ENCODE measurements at regions not wholly inside any gene's neighbourhood (a gene's known extent, or its start where the extent isn't known, plus 50 kb on each side); places are given as distances from the start of the nearest gene placed in this dataset.
A peak's percentile ranks its signal among the peaks of the same experiment; 100 is the strongest.

GRCh38 chr7:54810401-54810800 lies 51.4 kb upstream of the SEC61G start:
- no peak for DNase-seq

GRCh38 chr7:54811041-54811845 lies 52.2 kb upstream of the SEC61G start:
- no peak for DNase-seq

- no peak for DNase-seq
Observed at GRCh38 chr7:54811846-54812254, 52.8 kb upstream of the SEC61G start.

GRCh38 chr7:54812756-54813322 lies 53.8 kb upstream of the SEC61G start:
- no peak for DNase-seq

GRCh38 chr7:54813398-54813797 lies 54.4 kb upstream of the SEC61G start:
- DNase-seq: no peak

GRCh38 chr7:54814401-54814800 lies 55.4 kb upstream of the SEC61G start:
- no peak for DNase-seq

GRCh38 chr7:54817152-54817551 lies 58.1 kb upstream of the SEC61G start:
- no peak for DNase-seq

GRCh38 chr7:54823776-54824175 lies 64.8 kb upstream of the SEC61G start:
- DNase-seq: no peak

- no peak for DNase-seq
Observed at GRCh38 chr7:54824655-54825054, 65.6 kb upstream of the SEC61G start.

- DNase-seq: no peak
Observed at GRCh38 chr7:54825368-54825767, 66.4 kb upstream of the SEC61G start.

- DNase-seq: no peak
Observed at GRCh38 chr7:54827734-54828133, 68.7 kb upstream of the SEC61G start.

- DNase-seq: no peak
Observed at GRCh38 chr7:54831046-54831643, 72.1 kb upstream of the SEC61G start.

- no peak for DNase-seq
Observed at GRCh38 chr7:54831644-54832095, 72.7 kb upstream of the SEC61G start.

GRCh38 chr7:54833001-54833467 lies 74.0 kb upstream of the SEC61G start:
- DNase-seq: no peak

GRCh38 chr7:54837168-54837567 lies 78.2 kb upstream of the SEC61G start:
- DNase-seq: no peak

GRCh38 chr7:54837761-54838160 lies 78.8 kb upstream of the SEC61G start:
- DNase-seq: no peak

- no peak for DNase-seq
Observed at GRCh38 chr7:54838175-54838910, 79.3 kb upstream of the SEC61G start.

GRCh38 chr7:54839575-54840213 lies 80.7 kb upstream of the SEC61G start:
- DNase-seq: no peak

GRCh38 chr7:54841772-54842697 lies 83.0 kb upstream of the SEC61G start:
- DNase-seq: peak in 1 of 2 donors; percentile 20

GRCh38 chr7:54843841-54844355 lies 84.9 kb upstream of the SEC61G start:
- DNase-seq: no peak

GRCh38 chr7:54846273-54846672 lies 87.3 kb upstream of the SEC61G start:
- DNase-seq: no peak

Data from stimulated activated CD4-positive, alpha-beta T cell treated with anti-CD3 and anti-CD28 coated beads, Interleukin-2, amount 100 ng/mL, for 24 hours (primary cell).